SK-N-SH (cell line): ENCODE measurements at regions not wholly inside any gene's neighbourhood (a gene's known extent, or its start where the extent isn't known, plus 50 kb on each side); places are given as distances from the start of the nearest gene placed in this dataset.

ENCODE experiments used
- EP300 ChIP-seq, 2 experiments: IDR thresholded peaks; 2 replicates each; pipeline versions ENCODE4 v1.4.0 to v1.6.1; 2012; ENCODE audit warnings: borderline replicate concordance in 1 of 2, low read depth in 1 of 2, low read length in 1 of 2
- EZH2phosphoT487 ChIP-seq: fragments of 200-600 bp; sonication (generic); IDR thresholded peaks from 2 replicates; pipeline ENCODE4 v1.6.1; 2017; ENCODE audit warnings: low read depth, mixed run types, mild to moderate bottlenecking, antibody characterized with exemption, moderate library complexity, borderline replicate concordance
- POLR2AphosphoS5 ChIP-seq: IDR thresholded peaks from 2 replicates; pipeline ENCODE4 v1.6.1; 2012; ENCODE audit warnings: low read depth, low read length
- RAD21 ChIP-seq: IDR thresholded peaks from 2 replicates; pipeline ENCODE4 v1.6.1; 2012; ENCODE audit warnings: mild to moderate bottlenecking, low read length
- SMC3 ChIP-seq: IDR thresholded peaks from 2 replicates; pipeline ENCODE4 v1.6.1; 2012; ENCODE audit warnings: low read depth, low read length, improper control_type of control experiment
- TF ChIP-seq, protein P1 (sequence below): fragments of 200-600 bp; sonication (generic); IDR thresholded peaks from 2 replicates; pipeline ENCODE4 v1.6.1; 2017; ENCODE audit warnings: antibody characterized with exemption, mild to moderate bottlenecking, moderate library complexity
- TF ChIP-seq, protein P2 (sequence below): fragments of 150-350 bp; IDR thresholded peaks from 2 replicates; pipeline ENCODE4 v1.6.1; 2016; ENCODE audit warnings: mild to moderate bottlenecking, low read depth, low read length
- TF ChIP-seq, protein P3 (sequence below): IDR thresholded peaks from 2 replicates; pipeline ENCODE4 v1.6.1; 2012; ENCODE audit warnings: mild to moderate bottlenecking, low read depth, low read length, moderate library complexity
- TF ChIP-seq, protein P4 (sequence below): IDR thresholded peaks from 2 replicates; pipeline ENCODE4; 2012

DNA sequence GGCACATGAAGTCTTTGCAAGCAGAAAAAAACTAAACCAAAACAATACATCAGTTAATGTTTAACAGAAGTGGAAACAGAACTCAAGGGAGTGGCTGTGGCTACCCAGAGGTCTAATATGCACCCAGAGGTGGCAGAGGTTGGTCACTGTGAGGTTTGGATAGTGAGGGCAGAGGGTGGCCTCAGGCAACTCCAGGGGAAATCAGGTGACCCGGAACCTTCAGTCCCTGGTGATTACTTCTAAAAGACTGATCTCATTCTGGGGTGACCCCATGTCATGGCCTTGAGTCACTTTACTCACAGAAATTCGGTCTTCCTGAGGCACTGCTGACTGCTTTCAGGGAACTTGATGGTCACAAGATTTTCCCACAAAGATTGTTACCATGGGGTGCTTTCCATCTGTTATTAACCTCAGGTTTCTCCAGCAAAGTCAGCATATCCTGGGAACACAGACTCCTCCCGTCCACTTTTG lies 99.4 kb downstream of the TMEM17 start:
- TF ChIP-seq RAD21 (no peak), EP300 (IDR thresholded peaks at IDR 0.05; ENCODE audit: borderline replicate concordance in 1 of 2, low read depth in 1 of 2, low read length in 1 of 2) (no peak), EZH2phosphoT487 (no peak), POLR2AphosphoS5 (no peak), SMC3 (no peak)
- TF ChIP-seq, protein P1, sequence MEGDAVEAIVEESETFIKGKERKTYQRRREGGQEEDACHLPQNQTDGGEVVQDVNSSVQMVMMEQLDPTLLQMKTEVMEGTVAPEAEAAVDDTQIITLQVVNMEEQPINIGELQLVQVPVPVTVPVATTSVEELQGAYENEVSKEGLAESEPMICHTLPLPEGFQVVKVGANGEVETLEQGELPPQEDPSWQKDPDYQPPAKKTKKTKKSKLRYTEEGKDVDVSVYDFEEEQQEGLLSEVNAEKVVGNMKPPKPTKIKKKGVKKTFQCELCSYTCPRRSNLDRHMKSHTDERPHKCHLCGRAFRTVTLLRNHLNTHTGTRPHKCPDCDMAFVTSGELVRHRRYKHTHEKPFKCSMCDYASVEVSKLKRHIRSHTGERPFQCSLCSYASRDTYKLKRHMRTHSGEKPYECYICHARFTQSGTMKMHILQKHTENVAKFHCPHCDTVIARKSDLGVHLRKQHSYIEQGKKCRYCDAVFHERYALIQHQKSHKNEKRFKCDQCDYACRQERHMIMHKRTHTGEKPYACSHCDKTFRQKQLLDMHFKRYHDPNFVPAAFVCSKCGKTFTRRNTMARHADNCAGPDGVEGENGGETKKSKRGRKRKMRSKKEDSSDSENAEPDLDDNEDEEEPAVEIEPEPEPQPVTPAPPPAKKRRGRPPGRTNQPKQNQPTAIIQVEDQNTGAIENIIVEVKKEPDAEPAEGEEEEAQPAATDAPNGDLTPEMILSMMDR = no peak
- TF ChIP-seq, protein P2, sequence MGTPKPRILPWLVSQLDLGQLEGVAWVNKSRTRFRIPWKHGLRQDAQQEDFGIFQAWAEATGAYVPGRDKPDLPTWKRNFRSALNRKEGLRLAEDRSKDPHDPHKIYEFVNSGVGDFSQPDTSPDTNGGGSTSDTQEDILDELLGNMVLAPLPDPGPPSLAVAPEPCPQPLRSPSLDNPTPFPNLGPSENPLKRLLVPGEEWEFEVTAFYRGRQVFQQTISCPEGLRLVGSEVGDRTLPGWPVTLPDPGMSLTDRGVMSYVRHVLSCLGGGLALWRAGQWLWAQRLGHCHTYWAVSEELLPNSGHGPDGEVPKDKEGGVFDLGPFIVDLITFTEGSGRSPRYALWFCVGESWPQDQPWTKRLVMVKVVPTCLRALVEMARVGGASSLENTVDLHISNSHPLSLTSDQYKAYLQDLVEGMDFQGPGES = no peak
- TF ChIP-seq, protein P3, sequence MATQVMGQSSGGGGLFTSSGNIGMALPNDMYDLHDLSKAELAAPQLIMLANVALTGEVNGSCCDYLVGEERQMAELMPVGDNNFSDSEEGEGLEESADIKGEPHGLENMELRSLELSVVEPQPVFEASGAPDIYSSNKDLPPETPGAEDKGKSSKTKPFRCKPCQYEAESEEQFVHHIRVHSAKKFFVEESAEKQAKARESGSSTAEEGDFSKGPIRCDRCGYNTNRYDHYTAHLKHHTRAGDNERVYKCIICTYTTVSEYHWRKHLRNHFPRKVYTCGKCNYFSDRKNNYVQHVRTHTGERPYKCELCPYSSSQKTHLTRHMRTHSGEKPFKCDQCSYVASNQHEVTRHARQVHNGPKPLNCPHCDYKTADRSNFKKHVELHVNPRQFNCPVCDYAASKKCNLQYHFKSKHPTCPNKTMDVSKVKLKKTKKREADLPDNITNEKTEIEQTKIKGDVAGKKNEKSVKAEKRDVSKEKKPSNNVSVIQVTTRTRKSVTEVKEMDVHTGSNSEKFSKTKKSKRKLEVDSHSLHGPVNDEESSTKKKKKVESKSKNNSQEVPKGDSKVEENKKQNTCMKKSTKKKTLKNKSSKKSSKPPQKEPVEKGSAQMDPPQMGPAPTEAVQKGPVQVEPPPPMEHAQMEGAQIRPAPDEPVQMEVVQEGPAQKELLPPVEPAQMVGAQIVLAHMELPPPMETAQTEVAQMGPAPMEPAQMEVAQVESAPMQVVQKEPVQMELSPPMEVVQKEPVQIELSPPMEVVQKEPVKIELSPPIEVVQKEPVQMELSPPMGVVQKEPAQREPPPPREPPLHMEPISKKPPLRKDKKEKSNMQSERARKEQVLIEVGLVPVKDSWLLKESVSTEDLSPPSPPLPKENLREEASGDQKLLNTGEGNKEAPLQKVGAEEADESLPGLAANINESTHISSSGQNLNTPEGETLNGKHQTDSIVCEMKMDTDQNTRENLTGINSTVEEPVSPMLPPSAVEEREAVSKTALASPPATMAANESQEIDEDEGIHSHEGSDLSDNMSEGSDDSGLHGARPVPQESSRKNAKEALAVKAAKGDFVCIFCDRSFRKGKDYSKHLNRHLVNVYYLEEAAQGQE = no peak
- TF ChIP-seq, protein P4, sequence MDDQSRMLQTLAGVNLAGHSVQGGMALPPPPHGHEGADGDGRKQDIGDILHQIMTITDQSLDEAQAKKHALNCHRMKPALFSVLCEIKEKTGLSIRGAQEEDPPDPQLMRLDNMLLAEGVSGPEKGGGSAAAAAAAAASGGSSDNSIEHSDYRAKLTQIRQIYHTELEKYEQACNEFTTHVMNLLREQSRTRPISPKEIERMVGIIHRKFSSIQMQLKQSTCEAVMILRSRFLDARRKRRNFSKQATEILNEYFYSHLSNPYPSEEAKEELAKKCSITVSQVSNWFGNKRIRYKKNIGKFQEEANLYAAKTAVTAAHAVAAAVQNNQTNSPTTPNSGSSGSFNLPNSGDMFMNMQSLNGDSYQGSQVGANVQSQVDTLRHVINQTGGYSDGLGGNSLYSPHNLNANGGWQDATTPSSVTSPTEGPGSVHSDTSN = no peak
